ENCODE measurements at regions not wholly inside any gene's neighbourhood (a gene's known extent, or its start where the extent isn't known, plus 50 kb on each side); places are given as distances from the start of the nearest gene placed in this dataset.
A peak's percentile ranks its signal among the peaks of the same experiment; 100 is the strongest.

DNA sequence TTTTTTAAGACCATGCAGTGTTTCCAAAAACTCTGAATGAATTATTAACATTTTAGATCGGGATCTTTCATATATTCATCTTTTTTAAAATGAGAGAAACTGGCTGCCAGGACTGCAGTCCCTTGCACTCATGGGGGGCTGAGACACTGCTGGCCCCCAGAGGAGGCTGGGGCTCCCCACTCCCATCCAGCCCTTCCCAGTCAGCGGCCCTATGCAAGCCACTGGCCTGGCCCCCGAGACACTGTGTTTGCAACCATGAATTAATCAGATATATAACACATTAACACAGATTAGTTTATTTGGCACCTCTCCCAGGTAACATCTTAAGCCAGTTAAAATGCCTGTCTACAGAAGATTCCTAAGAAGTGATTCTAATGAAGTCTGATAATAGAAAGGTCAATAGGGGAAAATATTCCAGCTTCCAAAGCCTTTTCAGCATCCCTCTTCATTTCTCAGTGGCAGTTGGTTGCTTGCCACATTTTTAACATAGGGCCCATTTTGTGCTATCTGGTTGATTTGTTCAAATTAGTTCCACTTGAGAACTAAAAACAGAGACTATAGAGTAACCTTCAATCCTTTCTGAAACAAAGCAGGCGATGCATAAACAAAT, 184.4 kb upstream of the FBXL4 start:
- in situ Hi-C loops (cut with MboI; ENCODE audit: low sequenced_read_pairs, unreplicated experiment): no loop called here
- no peak for DNase-seq (ENCODE audit: low spot score)
- TF ChIP-seq, protein P1, sequence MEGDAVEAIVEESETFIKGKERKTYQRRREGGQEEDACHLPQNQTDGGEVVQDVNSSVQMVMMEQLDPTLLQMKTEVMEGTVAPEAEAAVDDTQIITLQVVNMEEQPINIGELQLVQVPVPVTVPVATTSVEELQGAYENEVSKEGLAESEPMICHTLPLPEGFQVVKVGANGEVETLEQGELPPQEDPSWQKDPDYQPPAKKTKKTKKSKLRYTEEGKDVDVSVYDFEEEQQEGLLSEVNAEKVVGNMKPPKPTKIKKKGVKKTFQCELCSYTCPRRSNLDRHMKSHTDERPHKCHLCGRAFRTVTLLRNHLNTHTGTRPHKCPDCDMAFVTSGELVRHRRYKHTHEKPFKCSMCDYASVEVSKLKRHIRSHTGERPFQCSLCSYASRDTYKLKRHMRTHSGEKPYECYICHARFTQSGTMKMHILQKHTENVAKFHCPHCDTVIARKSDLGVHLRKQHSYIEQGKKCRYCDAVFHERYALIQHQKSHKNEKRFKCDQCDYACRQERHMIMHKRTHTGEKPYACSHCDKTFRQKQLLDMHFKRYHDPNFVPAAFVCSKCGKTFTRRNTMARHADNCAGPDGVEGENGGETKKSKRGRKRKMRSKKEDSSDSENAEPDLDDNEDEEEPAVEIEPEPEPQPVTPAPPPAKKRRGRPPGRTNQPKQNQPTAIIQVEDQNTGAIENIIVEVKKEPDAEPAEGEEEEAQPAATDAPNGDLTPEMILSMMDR (IDR thresholded peaks at IDR 0.05; ENCODE audit: borderline replicate concordance, control extremely low read depth, extremely low read depth, insufficient read depth, missing control alignments): no peak

DNA sequence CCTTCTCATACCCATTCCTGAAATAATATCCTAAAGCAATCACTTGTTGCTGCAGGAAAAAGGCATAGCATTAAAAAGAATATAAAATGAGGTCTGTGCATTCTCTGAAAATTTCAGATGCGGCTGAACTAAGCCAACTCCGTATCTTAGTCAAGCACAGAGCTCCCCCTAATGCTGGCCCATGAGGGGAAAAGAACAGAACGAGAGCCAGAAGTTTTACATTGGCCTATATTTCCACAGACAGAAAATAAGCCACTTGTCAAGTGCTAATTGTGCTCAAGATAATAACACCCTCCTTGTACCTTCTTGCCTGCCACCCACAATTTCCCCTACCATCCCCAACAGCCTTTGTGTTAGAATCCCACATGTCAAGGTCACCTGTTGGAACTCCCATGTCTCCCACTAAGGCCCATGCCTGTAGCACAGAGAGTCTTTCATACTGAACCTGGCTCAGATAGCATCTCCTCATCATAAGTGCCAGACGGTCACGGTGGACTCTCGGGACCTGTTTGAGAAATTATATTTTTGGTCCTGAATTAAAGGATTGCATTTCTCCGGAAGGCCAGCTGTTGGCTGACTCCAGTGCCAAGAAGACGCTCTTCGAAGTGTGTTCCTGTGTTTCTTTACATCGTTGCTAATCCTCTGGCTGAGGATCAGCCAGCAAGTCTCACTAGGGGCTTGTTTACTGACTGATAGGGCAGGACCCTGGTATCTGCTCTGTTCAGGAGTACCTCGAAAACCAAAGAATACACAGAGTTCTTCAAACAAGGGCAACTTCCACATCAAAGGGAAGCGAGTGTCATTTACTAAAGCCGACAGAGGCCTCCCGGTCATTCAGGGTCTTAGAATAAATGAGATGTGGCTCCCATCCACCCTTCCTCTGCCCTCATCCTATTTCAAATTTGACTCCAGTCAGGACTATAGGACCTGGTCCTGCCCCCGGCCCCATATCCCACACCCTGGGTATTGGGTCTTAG, 183.4 kb upstream of the FBXL4 start:
- in situ Hi-C loops (cut with MboI; ENCODE audit: low sequenced_read_pairs, unreplicated experiment): no loop called here
- DNase-seq (ENCODE audit: low spot score): no peak
- TF ChIP-seq, protein P1 (IDR thresholded peaks at IDR 0.05; ENCODE audit: borderline replicate concordance, control extremely low read depth, extremely low read depth, insufficient read depth, missing control alignments): no peak

DNA sequence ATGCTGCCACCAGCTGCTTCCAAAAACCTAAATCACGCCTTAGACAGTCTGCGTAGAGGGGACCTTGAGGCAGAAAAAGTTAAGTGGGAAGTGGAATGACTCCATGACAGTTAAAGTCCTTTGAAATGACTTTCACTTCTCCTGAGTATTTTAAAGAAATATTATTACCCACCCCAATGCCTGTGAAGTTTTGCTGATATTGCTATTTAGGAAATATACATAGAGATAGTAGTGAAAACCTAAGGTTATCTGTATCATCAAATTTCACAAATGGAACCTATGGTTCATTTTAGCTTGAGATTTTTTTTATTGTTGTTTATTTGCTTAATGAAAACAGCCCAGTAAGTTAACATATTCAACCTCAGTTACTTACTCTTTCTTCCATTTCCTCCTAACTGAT, 182.1 kb upstream of the FBXL4 start:
- no peak for DNase-seq (ENCODE audit: low spot score)
- TF ChIP-seq, protein P1 (IDR thresholded peaks at IDR 0.05; ENCODE audit: borderline replicate concordance, control extremely low read depth, extremely low read depth, insufficient read depth, missing control alignments): no peak
- in situ Hi-C loops (cut with MboI; ENCODE audit: low sequenced_read_pairs, unreplicated experiment): no loop called here

DNA sequence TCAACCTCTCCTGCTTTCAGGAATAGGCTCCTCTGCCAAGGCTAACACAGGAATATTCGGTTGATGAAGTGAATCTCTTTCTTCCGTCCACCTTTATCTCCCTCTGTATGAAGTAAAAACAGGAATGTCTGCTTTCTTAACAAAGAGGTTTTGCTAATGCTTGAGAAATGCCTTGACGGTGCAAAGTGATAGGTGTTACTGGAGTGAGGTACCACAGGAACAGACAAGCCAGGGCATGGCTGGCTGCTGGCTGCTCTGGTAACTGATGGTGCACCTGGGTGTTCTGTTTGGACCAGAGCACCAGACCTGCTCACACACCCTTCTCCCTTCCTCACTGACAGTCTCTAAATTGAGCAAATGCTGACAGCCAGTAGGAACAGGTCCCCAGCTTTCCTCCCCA, 174.0 kb upstream of the FBXL4 start:
- no peak for DNase-seq (ENCODE audit: low spot score)
- in situ Hi-C loops (cut with MboI; ENCODE audit: low sequenced_read_pairs, unreplicated experiment): loop anchor here (25.0 kb wide), 2 partner anchors 284 to 1634 kb away; partner anchors contain the start of gene POU3F2
- TF ChIP-seq, protein P1 (IDR thresholded peaks at IDR 0.05; ENCODE audit: borderline replicate concordance, control extremely low read depth, extremely low read depth, insufficient read depth, missing control alignments): no peak

DNA sequence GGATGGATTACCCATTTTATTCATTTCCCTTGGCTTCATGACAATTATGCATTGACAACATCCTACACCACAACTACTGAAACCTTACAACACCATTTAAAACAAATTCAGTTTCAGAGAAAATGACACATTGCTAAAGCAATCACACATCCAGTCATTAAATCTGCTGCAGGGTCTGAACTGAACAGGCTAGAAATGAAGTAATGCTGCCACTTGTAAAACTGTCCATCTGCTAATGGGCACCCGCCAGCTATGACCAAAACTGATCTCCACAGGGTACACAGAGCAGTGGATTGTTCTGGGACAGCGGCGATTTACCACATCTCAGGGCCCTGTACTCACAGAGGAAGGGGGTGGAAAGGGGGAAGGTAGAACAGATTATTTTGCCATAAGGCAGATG, 172.9 kb upstream of the FBXL4 start:
- TF ChIP-seq, protein P1 (IDR thresholded peaks at IDR 0.05; ENCODE audit: borderline replicate concordance, control extremely low read depth, extremely low read depth, insufficient read depth, missing control alignments): no peak
- DNase-seq (ENCODE audit: low spot score): no peak
- in situ Hi-C loops (cut with MboI; ENCODE audit: low sequenced_read_pairs, unreplicated experiment): loop anchor here (25.0 kb wide), 2 partner anchors 283 to 1633 kb away; partner anchors contain the start of gene POU3F2

DNA sequence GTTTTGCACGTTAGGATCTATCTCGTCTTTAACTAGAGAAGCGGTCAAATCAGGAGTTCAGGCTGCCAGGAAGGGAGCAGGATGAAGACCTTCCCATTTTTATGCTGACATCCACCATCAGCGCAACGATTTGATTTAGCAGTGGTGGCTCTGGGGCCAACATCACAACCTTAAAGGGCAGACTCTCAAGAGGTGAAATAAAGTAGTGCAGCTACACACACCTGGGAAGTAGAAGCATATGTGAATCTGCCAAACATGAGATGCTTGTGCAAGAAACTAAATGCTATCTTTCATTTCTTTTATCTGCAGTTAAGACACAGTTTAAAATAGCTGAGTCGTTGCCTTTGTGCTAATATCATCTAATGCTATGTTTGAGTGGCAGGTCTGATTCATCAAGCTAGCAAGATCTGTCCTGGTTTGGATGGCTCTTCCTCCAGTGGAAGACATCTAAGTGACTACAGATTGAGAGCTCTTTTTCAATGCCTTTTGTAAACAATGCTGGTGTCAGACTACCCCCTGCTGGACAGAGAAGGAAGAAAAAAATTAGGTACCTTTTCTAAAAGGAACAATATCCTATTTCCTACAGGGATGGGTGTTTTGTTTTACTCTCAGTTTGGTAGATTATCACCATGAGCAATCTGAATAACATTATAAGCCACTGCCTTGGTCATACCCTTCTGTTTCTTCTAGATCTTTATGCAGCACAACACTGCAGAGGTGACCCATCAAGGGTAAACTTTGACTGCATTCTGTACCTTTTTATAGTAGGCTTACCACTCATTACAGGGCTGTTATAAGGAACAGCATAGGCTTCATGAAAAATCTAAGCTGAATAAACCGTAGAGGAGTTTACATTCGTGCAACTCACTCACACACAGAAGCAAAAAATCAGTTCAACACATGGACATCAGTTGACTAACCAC, 171.6 kb upstream of the FBXL4 start:
- DNase-seq (ENCODE audit: low spot score): peak; percentile 39
- in situ Hi-C loops (cut with MboI; ENCODE audit: low sequenced_read_pairs, unreplicated experiment): loop anchor here (25.0 kb wide), 2 partner anchors 282 to 1632 kb away; partner anchors contain the start of gene POU3F2
- TF ChIP-seq, protein P1 (IDR thresholded peaks at IDR 0.05; ENCODE audit: borderline replicate concordance, control extremely low read depth, extremely low read depth, insufficient read depth, missing control alignments): peak; percentile 60
